Psoas muscle (tissue), 7 donors: ENCODE measurements at regions not wholly inside any gene's neighbourhood (a gene's known extent, or its start where the extent isn't known, plus 50 kb on each side); places are given as distances from the start of the nearest gene placed in this dataset.

Source experiments
- ATAC-seq, 4 donors: fragments of 200-7000 bp; cut with Tn5 transposase; one replicate each; pipeline ENCODE4 v1.9.1; 2020; ENCODE audit warnings: moderate library complexity in 3 of 4, mild to moderate bottlenecking in 2 of 4
- DNase-seq, 2 donors: peaks; one replicate each; pipeline ENCODE4 v3.0.0-alpha.2; 2020
- H3K27ac ChIP-seq: fragments of 200-600 bp; one replicate; pipeline ENCODE4 v1.8.0; 2022
- H3K27me3 ChIP-seq, 3 donors: fragments of 200-600 bp in 1 of 3; one replicate each; pipeline versions ENCODE4 v1.6.1 to v1.8.0; 2013 to 2022; ENCODE audit warnings: low read length in 2 of 3, mild to moderate bottlenecking in 2 of 3, moderate library complexity in 1 of 3; ENCODE audit not compliant: insufficient read depth in 3 of 3
- H3K36me3 ChIP-seq, 2 donors: fragments of 200-600 bp in 1 of 2; one replicate each; pipeline versions ENCODE4 v1.6.1 to v1.8.0; 2013 to 2022; ENCODE audit warnings: low read depth in 1 of 2, mild to moderate bottlenecking in 1 of 2, moderate library complexity in 1 of 2; ENCODE audit not compliant: insufficient read depth in 1 of 2
- H3K4me1 ChIP-seq: fragments of 200-600 bp; one replicate; pipeline ENCODE4 v1.8.0; 2022
- H3K4me3 ChIP-seq: fragments of 200-600 bp; one replicate; pipeline ENCODE4 v1.8.0; 2022; ENCODE audit warnings: mild to moderate bottlenecking
- H3K9me3 ChIP-seq: fragments of 200-600 bp; one replicate; pipeline ENCODE4 v1.8.0; 2022
- WGBS, 3 donors: extraction: QIAGEN DNeasy Blood & Tissue Kit; methylation state at CpG; one replicate each; pipeline versions ENCODE4 v1.1.6 to v1.1.7; 2013; 5-methylcytosine and 5-hydroxymethylcytosine counted together
- intact Hi-C, 2 donors: fragments of 100-400 bp; cut with DNase I; formaldehyde crosslinking; loops; one replicate each; pipeline versions ENCODE4 v1.11.0 to v1.14.2; 2022
- TF ChIP-seq, protein P1 (sequence below): fragments of 200-600 bp; IDR thresholded peaks from one replicate; pipeline ENCODE4 v1.8.0; 2022; ENCODE audit warnings: antibody characterized with exemption
- donor health status: healthy with polysubstance abuse.
- donor health status: DM: no; HTN: no; CAD: no; lungs with moderate emphysema.
- donor health status: Bipolar disorder and iron deficiency.
- donor health status: healthy.
- donor health status: DM: yes; HTN: yes; CAD: no.
- donor health status: DM: no; HTN: no; CAD: no.
- donor health status: DM: yes; HTN: yes; CAD: no.

- DNase-seq (no peak), ATAC-seq (no peak)
- Histone ChIP-seq H3K4me3 (no peak overlapping the region), H3K4me1 (no peaks in the 10 kb centered on the region), H3K9me3 (peaks cover 6% of the 10 kb centered on the region), H3K27ac (no peak overlapping the region), H3K36me3 (no peaks in the 10 kb centered on the region), H3K27me3 (no peaks in the 10 kb centered on the region)
- intact Hi-C loops, result no loop called here
- TF ChIP-seq, protein P1, sequence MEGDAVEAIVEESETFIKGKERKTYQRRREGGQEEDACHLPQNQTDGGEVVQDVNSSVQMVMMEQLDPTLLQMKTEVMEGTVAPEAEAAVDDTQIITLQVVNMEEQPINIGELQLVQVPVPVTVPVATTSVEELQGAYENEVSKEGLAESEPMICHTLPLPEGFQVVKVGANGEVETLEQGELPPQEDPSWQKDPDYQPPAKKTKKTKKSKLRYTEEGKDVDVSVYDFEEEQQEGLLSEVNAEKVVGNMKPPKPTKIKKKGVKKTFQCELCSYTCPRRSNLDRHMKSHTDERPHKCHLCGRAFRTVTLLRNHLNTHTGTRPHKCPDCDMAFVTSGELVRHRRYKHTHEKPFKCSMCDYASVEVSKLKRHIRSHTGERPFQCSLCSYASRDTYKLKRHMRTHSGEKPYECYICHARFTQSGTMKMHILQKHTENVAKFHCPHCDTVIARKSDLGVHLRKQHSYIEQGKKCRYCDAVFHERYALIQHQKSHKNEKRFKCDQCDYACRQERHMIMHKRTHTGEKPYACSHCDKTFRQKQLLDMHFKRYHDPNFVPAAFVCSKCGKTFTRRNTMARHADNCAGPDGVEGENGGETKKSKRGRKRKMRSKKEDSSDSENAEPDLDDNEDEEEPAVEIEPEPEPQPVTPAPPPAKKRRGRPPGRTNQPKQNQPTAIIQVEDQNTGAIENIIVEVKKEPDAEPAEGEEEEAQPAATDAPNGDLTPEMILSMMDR, result no peak
- WGBS, 3 donors, result 47 to 60% (median 60%) methylated on average over 10 of the region's 10 CpGs
These were observed 1283.3 kb downstream of the TYW1 start for GRCh38 chr7:68279827-68280400.

GRCh38 chr7:68280931-68281330, 1284.3 kb downstream of the TYW1 start:
- 90 to 96% (median 91%) methylated on average over 3 of the region's 3 CpGs for WGBS, 3 donors

DNA sequence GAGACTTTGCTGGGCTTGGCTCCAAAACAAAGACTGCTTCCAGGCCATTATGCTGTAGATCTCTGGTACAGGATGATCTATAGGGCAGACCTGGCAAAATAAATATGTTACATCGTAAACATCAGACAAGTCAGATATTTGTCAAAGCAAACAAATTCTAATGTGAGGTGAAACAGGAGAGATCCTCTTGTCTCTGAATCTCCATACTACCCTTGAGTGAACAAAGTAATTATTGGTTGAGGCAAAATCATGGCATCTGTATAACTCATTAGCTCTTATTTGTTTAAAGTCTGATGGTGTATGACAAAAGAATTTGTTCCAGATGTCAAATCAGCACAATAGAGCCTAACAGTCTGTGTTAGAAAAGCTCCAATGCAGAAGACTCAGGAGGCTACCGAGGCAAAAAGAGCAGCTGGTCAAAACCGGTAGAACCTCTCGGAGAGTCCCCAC, 1291.5 kb downstream of the TYW1 start:
- no peak for ATAC-seq
- no peak overlapping the region for H3K27ac ChIP-seq
- intact Hi-C loops, result no loop called here
- no peak overlapping the region for H3K4me3 ChIP-seq
- TF ChIP-seq, protein P1, result no peak
- no peaks in the 10 kb centered on the region for H3K27me3 ChIP-seq
- no peaks in the 10 kb centered on the region for H3K36me3 ChIP-seq
- no peak for DNase-seq
- WGBS, 3 donors, result 27 to 29% (median 29%) methylated on average over 4 of the region's 4 CpGs
- no peaks in the 10 kb centered on the region for H3K4me1 ChIP-seq
- peaks cover 9% of the 10 kb centered on the region for H3K9me3 ChIP-seq

More at GRCh38 chr7:68280931-68281330, 1284.3 kb downstream of the TYW1 start:
- ATAC-seq (no peak), DNase-seq (no peak)
- intact Hi-C loops, result no loop called here
- no peaks in the 10 kb centered on the region for H3K36me3 ChIP-seq
- H3K4me3 ChIP-seq, result no peak overlapping the region
- H3K27ac ChIP-seq, result no peak overlapping the region
- no peaks in the 10 kb centered on the region for H3K27me3 ChIP-seq
- peaks cover 9% of the 10 kb centered on the region for H3K9me3 ChIP-seq
- TF ChIP-seq, protein P1, result no peak
- H3K4me1 ChIP-seq, result no peaks in the 10 kb centered on the region

DNA sequence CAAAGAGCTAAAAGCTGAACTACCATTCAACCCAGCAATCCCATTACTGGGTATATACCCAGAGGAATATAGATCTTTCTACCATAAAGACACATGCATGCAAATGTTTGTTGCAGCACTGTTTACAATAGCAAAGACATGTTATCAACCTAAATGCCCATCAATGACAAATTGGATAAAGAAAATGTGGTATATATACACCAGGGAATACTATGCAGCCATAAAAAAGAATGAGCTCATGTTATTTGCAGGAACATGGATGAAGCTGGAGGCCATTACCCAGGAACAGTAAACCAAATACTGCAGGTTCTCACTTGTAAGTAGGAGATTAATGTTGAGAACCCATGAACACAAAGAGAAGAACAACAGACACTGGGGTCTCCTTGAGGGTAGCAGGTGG, 1295.1 kb downstream of the TYW1 start:
- DNase-seq (no peak), ATAC-seq (no peak)
- intact Hi-C loops, result no loop called here
- Histone ChIP-seq H3K36me3 (no peaks in the 10 kb centered on the region), H3K4me3 (no peak overlapping the region), H3K27ac (no peak overlapping the region), H3K27me3 (no peaks in the 10 kb centered on the region), H3K4me1 (no peaks in the 10 kb centered on the region), H3K9me3 (no peaks in the 10 kb centered on the region)
- TF ChIP-seq, protein P1, result no peak

GRCh38 chr7:68295386-68295785, 1298.8 kb downstream of the TYW1 start:
- Histone ChIP-seq H3K4me3 (no peak overlapping the region), H3K36me3 (no peaks in the 10 kb centered on the region), H3K27ac (no peak overlapping the region), H3K9me3 (no peaks in the 10 kb centered on the region), H3K4me1 (no peaks in the 10 kb centered on the region), H3K27me3 (no peaks in the 10 kb centered on the region)
- 41 to 63% (median 41%) methylated on average over 4 of the region's 4 CpGs for WGBS, 3 donors
- intact Hi-C loops, result no loop called here
- DNase-seq (no peak), ATAC-seq (no peak)
- TF ChIP-seq, protein P1, result no peak
